ENCODE measurements at regions not wholly inside any gene's neighbourhood (a gene's known extent, or its start where the extent isn't known, plus 50 kb on each side); places are given as distances from the start of the nearest gene placed in this dataset.
"Not testable (repeated sequence)": the region's sequence is repeated elsewhere in the genome, so short reads cannot be mapped to it uniquely, and the experiment has no call there.

DNA sequence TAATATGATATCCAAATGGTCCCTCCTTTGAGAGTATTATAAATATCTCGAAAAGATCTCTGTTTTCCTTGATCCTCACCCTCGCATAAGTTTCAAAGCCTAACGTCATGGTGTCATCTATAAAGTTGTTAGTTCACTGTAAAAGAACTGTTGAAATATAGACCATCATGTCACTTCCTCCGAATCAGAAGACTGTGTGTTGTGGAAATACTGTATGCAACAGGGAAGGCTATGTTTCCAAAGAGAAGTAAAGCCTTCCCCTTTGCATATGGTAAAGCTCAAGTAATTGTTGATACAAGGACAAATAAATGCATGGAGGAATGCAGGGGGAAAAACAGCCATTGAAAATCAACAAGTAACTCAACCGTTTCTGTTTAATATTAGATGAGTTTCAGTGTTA is 125.9 kb downstream of the ZNF365 start:
- DNase-seq = not testable (repeated sequence)

GRCh38 chr10:62501547-62501946 is 127.4 kb downstream of the ZNF365 start:
- no peak for DNase-seq

DNA sequence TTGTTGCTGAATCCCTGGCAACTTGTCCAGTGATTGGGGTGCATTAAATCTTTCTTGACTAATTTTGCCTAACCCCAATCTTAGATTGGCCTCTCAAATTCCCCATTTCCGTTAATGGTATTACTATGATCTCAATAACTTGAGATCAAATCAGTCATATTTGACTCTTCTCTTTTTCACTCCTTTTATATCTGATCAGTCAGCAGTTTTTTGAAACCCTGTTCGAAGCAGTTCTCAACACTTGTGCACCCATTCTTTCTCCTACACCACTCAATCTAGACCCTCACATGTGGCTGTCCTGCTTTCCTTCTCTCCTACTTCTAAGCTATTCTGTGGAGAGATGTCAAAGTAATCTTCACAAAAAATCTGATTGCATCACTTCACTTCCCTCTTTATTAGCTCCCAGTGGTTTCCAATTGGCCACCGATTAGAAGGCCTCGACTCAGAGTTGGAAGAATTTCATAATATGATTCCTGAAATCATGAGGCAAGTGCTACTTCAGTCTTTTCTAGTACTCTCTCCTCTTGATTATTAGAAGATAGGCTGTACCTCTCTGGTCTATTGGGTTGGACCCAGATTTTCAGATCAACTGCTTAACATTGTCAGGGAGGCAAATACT is 128.9 kb downstream of the ZNF365 start:
- no peak for DNase-seq

GRCh38 chr10:62503872-62504271 is 129.7 kb downstream of the ZNF365 start:
- DNase-seq = no peak

- no peak for DNase-seq
These were observed 132.2 kb downstream of the ZNF365 start for GRCh38 chr10:62506371-62506770.

DNA sequence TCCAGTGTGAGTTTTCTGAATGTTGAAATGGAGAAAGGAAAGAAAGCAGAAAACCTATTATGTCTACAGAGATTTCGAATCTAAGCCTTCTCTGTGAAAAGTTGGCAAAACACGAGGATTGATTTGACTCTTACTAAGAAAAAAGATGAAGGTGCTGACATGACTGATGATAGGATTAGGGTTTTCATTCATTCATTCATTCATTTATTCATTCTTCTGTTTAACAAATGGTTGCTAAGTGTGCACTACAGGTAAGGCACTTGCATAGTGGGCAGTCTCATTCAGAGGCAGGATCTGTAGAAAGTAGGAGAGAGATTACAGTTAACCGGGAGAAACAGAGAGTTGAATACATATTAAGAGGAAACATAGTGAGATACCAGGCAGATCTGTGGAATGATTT is 137.1 kb downstream of the ZNF365 start:
- DNase-seq = no peak

- no peak for DNase-seq
These were observed 137.5 kb downstream of the ZNF365 start for GRCh38 chr10:62511656-62512055.

- no peak for DNase-seq
These were observed 138.7 kb downstream of the ZNF365 start for GRCh38 chr10:62512732-62513475.

- no peak for DNase-seq
These were observed 140.0 kb downstream of the ZNF365 start for GRCh38 chr10:62514079-62514693.

DNA sequence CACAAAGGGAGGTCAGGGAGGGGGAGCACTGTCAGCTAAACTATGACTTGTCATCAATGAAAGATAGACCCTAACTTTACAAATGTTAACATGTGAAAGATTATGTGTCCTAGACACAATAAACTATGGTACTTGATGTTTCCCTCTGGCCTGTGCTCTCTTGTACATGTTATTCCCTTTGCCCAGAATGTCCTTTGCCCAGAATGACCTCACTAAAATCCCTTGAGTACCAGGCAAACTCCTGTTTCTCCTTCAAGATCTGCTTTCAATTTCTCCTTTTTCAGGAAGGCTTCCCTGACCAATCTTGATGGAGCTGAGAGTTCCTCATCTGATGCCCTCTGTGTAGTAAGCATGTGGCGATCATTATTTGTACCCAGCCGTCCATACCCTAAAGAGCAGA is 143.1 kb downstream of the ZNF365 start:
- no peak for DNase-seq

DNA sequence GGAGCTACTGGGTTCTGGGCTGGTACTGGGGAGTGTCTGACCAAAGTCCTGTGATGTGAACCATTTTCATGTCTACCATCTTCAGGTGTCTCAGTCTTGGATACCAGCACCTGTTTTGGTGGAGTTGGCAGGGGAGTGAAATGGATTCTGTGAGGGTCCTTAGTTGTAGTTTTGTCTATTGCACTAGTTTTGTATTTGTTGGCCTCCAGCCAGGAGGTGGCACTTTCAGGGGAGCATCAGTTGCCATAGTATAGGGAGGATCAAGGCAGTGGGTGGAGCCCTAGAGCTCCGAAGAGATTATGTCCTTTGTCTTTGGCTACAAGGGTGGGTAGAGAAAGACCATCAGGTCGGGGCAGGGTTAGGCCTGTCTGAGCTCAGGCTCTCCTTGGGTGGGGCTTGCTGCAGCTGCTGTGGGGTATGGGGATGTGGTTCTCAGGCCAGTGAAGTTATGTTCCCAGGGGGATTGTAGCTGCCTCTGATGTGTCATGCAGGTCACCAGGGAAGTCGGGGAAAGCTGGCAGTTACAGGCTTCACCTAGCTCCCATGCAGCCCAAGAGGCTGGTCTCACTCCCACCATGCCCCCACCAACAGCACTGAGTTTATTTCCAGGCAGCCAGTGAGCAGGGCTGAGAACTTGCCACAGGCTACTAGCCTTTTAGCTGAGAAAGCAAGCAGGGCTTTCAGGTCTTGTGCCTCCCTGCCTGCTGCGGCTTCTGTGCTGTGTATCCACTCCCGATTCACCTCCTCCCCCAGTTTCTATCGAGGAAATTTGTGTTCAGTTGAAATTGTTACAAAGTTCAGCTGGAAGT is 153.1 kb downstream of the ZNF365 start:
- DNase-seq = no peak

DNA sequence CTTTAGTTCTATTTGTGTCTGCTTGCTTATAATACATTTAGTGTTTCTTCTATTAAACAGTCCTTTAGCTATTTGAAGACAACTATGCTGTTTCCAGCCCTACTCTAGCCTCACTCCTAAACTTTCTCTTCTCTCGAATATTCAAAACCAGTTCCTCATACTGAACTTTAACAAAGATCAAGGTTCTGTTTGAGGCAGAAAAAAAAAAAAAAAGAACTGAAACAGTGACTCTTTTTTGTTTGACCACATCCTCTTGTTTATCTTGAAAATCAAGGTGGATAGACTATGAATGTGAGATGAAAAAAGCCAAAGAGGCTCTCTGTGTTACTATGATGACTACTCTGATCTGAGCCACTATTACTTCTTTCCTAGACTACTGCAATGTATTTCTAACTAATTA is 154.3 kb downstream of the ZNF365 start:
- no peak for DNase-seq

DNA sequence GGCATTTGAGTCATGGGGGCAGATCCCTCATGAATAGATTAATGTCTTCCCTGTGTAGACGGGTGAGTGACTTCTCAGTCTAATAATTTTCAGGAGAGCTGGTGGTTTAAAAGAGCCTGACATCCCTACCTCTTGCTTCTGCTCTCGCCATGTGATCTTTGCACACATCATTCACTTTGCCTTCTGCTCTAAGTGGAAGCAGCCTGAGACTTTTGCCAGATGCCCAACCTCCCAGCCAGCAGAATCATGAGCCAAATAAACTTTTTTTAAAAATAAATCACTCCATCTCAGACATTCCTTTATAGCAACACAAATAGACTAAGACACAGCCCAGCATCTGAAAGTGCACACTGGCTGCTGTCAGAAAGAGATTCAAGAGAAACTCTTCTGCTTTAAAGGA is 155.2 kb downstream of the ZNF365 start:
- no peak for DNase-seq

GRCh38 chr10:62534031-62534430 is 159.9 kb downstream of the ZNF365 start:
- no peak for DNase-seq

DNA sequence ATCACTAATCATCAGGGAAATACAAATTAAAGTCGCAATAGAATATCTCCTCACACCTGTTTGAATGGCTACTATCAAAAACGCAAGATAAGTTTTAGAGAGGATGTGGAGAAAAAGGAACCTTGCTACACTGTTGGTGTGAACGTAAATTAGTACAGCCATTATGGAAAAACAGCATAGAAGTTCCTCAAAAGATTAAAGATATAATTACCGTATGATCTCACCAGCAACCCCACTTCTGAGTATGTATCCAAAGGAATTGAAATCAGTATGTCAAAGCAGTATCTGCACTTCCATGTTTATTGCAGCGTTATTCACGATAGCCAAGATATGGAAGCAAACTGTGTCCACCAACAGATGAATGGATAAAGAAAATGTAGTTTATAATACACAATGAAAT is 164.4 kb downstream of the ZNF365 start:
- no peak for DNase-seq

GRCh38 chr10:62540389-62540788 is 166.2 kb downstream of the ZNF365 start:
- DNase-seq = no peak

- DNase-seq = no peak
These were observed 167.6 kb downstream of the ZNF365 start for GRCh38 chr10:62541811-62542210.

DNA sequence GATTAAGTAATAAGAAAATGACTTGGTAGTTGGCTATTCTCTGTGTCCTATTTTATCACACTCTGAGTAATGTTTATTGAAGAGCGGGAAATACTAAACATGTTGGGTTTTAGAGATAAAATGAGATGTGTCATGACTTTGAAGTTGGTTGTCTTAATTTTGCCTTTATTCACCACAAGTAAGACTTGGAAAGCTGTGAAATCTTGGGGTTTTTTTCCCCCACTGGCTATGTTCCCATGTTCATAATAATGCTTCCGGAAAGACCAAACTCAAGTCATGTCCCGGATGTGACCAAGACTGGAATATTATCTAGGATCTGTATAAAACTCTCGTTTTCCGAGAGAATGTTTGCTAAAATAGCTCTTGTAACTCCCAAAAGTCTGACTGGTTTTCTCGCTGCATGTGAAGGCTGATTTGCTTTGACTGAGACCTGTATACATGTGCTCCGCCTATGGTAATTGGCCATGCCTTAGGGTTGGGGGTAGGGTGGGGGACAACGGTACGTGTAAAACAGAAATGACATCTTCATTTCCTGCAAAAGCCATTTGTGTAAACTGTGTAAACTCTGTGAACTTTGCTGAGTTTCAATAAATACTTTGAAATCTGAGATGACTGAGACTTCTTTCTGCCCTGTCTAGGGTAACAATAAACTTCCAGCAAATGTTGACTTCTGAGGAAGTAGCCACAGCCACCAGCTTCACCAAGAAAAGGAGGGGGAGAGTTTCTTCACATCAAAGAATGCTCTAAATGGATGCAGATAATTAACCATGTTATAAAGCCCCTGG is 169.6 kb downstream of the ZNF365 start:
- no peak for DNase-seq

DNA sequence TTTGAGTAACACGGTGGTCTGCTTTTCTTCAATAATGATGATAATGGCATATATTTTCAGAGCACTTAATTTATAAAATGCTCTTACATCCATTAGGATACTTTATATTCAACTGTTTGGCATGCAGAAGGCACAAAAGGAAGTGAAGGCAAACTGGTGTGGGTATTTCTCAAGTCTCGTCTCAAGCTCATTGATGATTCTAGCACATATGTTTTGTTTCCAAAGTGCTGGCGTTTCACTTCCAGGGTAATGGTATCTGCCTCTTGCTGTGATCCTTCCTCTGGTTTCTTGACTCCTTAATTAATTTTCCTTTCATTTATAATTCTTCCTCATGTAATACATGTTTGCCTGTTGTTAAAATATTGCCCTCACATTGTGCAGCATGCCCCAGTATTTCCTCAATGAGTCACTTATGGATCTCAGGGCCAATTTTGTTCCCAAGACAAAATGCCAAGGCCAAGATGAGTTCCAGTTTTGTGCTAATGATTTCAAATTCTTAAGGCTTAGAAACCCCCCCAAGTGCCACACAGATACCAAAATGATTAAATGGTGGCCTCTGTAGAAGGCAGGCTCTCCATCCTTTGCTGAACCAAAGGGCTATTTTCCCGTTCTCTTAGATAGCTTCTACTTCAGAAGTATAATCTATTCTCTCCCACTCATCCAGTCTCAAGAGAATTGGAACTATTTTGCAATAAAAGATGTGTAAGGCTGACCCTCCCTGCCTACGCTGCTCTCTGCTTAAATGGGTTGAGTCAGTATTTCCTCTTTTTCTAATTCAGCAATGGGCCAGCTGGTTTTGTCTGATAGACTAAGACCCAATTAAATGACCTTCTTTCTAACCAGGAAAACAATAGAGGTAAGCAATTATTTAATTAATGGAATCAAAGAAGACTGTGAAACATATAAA is 171.2 kb downstream of the ZNF365 start:
- DNase-seq = no peak

DNA sequence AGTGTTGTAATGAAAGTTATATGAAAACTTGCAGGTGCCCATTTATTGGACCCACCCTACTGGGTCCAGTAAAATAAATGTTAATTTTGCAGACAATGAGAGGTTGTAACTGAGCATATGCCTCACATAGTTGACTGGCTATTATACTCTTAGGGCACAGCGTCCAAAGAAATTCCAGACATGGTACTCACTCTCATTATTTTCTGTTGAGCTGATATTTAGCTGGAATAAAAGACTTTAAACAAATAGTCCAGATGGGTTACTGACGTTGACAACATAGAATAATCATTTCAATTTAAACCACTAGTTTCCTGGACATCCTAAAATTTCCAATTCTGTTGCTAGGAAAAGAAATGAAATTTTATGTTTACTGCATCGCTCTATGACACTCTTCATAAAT is 174.5 kb downstream of the ZNF365 start:
- DNase-seq = no peak

DNA sequence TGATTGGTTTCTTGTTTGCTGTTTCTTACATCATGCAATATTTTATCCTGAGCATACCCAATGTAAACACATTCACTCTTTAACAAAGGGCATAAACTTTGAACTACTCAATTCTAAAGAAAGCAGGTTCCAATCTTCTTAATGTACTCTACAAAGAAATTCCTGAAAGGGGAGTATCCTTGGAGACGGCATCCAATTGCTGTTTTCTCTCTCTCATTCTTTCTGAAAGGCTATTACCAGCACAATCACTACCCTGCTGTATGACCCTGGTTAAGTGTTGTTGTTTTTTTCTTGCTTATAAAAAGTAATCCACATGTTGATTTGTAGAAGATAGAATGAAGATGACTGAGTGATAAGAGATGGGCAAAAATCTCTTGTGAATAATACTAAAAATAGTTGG is 176.0 kb downstream of the ZNF365 start:
- DNase-seq = no peak
